ENCODE measurements at regions not wholly inside any gene's neighbourhood (a gene's known extent, or its start where the extent isn't known, plus 50 kb on each side); places are given as distances from the start of the nearest gene placed in this dataset.
"Not testable (repeated sequence)": the region's sequence is repeated elsewhere in the genome, so short reads cannot be mapped to it uniquely, and the experiment has no call there.

DNA sequence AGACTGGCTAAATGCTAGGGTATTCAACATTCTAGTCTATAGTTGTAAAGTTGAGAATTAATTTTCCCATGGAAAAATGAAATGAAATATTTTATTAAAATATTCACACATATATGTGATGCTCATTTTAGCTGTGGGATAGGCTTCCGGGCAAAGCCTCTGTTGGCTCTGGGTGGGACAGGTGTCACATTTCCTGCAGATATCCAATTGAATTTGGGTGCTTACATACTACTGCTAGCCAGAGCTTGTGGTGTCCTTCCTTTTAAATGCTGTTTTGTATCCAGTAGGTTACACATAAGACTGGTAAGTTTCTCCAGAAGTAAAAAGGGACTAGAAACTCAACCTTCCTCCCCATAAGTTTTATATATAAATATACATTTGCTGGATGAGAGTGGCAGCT is 73.8 kb downstream of the RPRM start:
- H3K4me3 ChIP-seq (ENCODE audit: low read depth, low read length), result no peak overlapping the region
- H3K27me3 ChIP-seq (ENCODE audit: control insufficient read depth, insufficient read depth, low read length), result no peaks in the 10 kb centered on the region
- CTCF ChIA-PET, result no interaction called here
- POLR2A ChIA-PET, result no interaction called here
- TF ChIP-seq, protein P1, sequence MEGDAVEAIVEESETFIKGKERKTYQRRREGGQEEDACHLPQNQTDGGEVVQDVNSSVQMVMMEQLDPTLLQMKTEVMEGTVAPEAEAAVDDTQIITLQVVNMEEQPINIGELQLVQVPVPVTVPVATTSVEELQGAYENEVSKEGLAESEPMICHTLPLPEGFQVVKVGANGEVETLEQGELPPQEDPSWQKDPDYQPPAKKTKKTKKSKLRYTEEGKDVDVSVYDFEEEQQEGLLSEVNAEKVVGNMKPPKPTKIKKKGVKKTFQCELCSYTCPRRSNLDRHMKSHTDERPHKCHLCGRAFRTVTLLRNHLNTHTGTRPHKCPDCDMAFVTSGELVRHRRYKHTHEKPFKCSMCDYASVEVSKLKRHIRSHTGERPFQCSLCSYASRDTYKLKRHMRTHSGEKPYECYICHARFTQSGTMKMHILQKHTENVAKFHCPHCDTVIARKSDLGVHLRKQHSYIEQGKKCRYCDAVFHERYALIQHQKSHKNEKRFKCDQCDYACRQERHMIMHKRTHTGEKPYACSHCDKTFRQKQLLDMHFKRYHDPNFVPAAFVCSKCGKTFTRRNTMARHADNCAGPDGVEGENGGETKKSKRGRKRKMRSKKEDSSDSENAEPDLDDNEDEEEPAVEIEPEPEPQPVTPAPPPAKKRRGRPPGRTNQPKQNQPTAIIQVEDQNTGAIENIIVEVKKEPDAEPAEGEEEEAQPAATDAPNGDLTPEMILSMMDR (IDR thresholded peaks at IDR 0.05; ENCODE audit: low read depth, low read length), result no peak
- H3K27ac ChIP-seq (ENCODE audit: low read depth, low read length), result no peak overlapping the region
- peaks cover 6% of the 10 kb centered on the region for H3K9me3 ChIP-seq (ENCODE audit: control insufficient read depth, insufficient read depth, low read length)
- no peak for DNase-seq (ENCODE audit: low read depth, low spot score)

DNA sequence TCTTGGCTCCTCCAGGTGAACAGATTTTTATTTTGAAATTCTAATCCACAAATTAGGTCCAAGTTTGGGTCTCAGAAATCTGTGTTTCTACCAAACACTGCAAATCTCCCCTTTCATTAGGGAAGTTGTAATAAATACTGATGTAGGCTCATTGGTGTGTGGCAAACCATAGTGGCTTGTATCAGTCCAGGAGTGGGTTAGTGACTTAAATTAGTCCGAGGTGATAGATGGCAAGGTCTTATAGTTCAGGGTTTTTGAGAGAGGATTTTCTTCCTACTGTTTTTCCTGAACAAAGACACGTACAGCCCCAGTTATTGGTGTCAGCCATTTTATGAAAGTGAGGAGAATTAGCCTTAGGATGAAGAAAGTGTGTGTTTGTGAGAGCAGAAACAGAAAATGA is 74.6 kb downstream of the RPRM start:
- ChIA-PET CTCF (no interaction called here), POLR2A (no interaction called here)
- DNase-seq (ENCODE audit: low read depth, low spot score), result no peak
- no peak overlapping the region for H3K4me3 ChIP-seq (ENCODE audit: low read depth, low read length)
- TF ChIP-seq, protein P1 (IDR thresholded peaks at IDR 0.05; ENCODE audit: low read depth, low read length), result no peak
- peaks cover 6% of the 10 kb centered on the region for H3K9me3 ChIP-seq (ENCODE audit: control insufficient read depth, insufficient read depth, low read length)
- H3K27me3 ChIP-seq (ENCODE audit: control insufficient read depth, insufficient read depth, low read length), result no peaks in the 10 kb centered on the region
- no peak overlapping the region for H3K27ac ChIP-seq (ENCODE audit: low read depth, low read length)

DNA sequence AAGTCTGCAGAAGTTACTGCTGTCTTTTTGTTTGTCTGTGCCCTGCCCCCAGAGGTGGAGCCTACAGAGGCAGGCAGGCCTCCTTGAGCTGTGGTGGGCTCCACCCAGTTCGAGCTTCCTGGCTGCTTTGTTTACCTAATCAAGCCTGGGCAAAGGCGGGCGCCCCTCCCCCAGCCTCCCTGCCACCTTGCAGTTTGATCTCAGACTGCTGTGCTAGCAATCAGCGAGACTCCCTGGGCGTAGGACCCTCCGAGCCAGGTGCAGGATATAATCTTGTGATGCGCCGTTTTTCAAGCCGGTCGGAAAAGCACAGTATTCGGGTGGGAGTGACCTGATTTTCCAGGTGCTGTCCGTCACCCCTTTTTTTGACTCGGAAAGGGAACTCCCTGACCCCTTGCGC is 75.2 kb downstream of the RPRM start:
- H3K27ac ChIP-seq (ENCODE audit: low read depth, low read length); H3K27me3 ChIP-seq (ENCODE audit: control insufficient read depth, insufficient read depth, low read length); H3K4me3 ChIP-seq (ENCODE audit: low read depth, low read length); POLR2A ChIA-PET; DNase-seq (ENCODE audit: low read depth, low spot score); H3K9me3 ChIP-seq (ENCODE audit: control insufficient read depth, insufficient read depth, low read length); CTCF ChIA-PET: not testable (repeated sequence)

DNA sequence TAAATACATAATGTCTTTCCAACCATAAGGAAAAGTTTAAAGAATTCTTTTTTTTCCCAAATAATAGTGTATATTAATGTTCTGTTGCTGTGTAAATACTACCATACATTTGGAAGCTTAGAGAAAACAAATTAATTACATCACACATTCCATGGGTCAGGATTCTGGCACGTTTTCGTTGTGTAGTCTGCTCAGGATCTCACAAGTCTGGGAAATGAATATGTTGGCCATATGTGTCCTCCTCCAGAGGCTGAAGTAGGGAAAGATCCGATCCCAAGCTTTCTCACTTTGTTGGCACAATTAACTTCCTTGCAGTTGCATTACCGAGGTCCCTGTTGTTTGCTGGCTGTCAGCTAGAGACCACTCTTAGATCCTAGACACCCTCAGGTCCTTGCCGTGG is 83.9 kb downstream of the RPRM start:
- H3K27me3 ChIP-seq (ENCODE audit: control insufficient read depth, insufficient read depth, low read length), result no peaks in the 10 kb centered on the region
- no peaks in the 10 kb centered on the region; the same call in none of the 2 replicates for H3K9me3 ChIP-seq (ENCODE audit: control insufficient read depth, insufficient read depth, low read length)
- H3K27ac ChIP-seq (ENCODE audit: low read depth, low read length), result no peak overlapping the region
- ChIA-PET CTCF (no interaction called here), POLR2A (no interaction called here)
- TF ChIP-seq, protein P1 (IDR thresholded peaks at IDR 0.05; ENCODE audit: low read depth, low read length), result no peak
- no peak for DNase-seq (ENCODE audit: low read depth, low spot score)
- no peak overlapping the region for H3K4me3 ChIP-seq (ENCODE audit: low read depth, low read length)

DNA sequence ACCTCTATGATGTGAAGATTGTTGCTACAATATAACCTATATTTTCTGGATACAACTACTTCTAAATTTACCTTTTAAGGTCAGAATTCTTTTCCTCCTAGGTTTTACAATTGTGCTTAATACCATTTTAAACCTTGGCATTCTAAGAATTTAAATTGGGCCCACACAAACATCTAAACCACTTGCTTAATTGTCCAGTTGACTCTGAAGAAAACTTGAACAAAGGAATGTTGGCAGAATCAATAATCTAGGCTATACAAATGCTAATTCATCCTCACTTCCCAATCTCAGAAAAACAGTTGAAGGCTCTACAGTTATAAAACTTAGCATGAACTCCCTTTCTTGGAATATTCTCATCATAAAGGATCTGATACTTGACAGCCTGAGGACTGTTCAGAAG is 84.3 kb downstream of the RPRM start:
- TF ChIP-seq, protein P1 (IDR thresholded peaks at IDR 0.05; ENCODE audit: low read depth, low read length), result no peak
- CTCF ChIA-PET, result no interaction called here
- no peaks in the 10 kb centered on the region for H3K27me3 ChIP-seq (ENCODE audit: control insufficient read depth, insufficient read depth, low read length)
- POLR2A ChIA-PET, result no interaction called here
- no peak for DNase-seq (ENCODE audit: low read depth, low spot score)
- H3K9me3 ChIP-seq (ENCODE audit: control insufficient read depth, insufficient read depth, low read length), result no peaks in the 10 kb centered on the region; the same call in none of the 2 replicates
- H3K27ac ChIP-seq (ENCODE audit: low read depth, low read length), result no peak overlapping the region
- no peak overlapping the region for H3K4me3 ChIP-seq (ENCODE audit: low read depth, low read length)

DNA sequence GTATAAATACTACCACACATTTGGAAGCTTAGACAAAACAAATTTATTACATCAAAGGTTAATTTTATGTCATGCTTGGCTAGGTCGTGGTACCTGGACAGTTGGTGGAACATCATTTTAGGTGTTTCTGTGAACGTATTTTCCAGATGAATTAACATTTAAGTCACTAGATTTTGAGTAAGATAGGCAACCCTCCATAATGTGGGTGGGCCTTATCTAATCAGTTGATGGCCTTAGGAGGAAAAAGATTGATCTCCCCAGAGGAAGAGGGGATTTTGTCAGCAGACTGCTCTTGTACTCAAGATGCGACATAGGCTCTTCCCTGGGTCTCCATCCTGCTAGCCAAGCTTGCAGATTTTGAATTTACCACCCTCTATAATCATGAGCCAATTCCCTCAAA is 85.0 kb downstream of the RPRM start:
- ChIA-PET POLR2A (no interaction called here), CTCF (no interaction called here)
- DNase-seq (ENCODE audit: low read depth, low spot score), result no peak
- H3K27me3 ChIP-seq (ENCODE audit: control insufficient read depth, insufficient read depth, low read length), result no peaks in the 10 kb centered on the region
- TF ChIP-seq, protein P1 (IDR thresholded peaks at IDR 0.05; ENCODE audit: low read depth, low read length), result no peak
- no peak overlapping the region for H3K27ac ChIP-seq (ENCODE audit: low read depth, low read length)
- no peaks in the 10 kb centered on the region; the same call in none of the 2 replicates for H3K9me3 ChIP-seq (ENCODE audit: control insufficient read depth, insufficient read depth, low read length)
- no peak overlapping the region for H3K4me3 ChIP-seq (ENCODE audit: low read depth, low read length)

Measured in AG04450 (cell line).